GM18520 (cell line): ENCODE measurements at regions not wholly inside any gene's neighbourhood (a gene's known extent, or its start where the extent isn't known, plus 50 kb on each side); places are given as distances from the start of the nearest gene placed in this dataset.

Experiments
- ATAC-seq: cut with Tn5 transposase; IDR thresholded peaks from one replicate; pipeline ENCODE4 v1.9.1; 2021; ENCODE audit not compliant: unreplicated experiment

DNA sequence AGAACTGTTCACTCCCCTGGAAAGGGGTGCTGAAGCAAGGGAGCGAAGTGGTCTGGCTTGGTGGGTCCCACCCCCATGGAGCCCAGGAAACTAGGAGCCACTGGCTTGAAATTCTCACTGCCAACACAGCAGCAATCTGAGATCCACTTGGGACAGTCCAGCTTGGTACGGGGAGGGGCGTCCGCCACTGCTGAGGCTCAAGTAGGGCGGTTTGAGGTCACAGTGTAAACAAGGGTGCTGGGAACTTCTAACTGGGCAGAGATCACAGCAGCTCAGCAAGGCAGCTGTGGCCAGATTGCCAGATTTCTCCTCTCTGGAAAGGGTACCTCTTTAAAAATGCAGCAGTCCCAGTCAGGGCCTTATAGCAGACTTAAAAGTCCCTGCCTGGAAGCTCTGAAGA is 53.9 kb upstream of the GALNTL6 start:
- no peak for ATAC-seq

DNA sequence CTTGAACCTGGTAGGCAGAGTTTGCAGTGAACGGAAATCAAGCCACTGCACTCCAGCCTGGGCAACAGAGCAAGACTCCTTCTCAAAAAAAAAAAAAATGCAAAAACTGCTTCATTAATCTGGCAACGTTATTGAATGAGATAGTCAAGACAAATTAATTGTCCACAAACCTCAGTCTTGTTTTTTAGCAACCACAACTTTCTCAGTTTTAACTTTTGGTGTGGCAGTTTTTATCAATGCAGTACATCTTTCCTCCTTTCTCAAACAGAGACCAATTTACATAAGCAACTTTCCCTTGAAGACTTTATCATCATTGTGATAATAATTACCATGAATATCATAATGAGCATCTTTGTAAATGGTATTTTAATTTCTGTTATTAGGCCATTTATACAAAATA is 61.7 kb upstream of the GALNTL6 start:
- no peak for ATAC-seq

DNA sequence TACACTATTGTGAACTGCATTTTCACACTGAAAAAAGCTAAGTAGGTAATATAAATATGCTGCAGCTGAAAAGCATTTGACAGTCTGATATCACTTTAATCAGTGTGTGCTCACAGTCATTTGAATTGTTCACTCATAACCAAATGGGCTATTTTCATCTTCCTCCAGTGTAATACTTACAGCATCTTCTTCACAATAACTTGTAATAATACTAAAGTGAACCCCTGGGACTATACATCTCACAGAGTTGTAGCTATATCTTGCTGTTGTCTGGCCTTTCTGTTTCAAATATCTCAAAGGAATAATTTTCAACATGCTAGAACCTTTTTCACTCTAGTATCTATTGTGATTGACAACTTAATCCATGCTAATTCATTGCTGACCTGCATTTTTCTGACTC is 66.8 kb upstream of the GALNTL6 start:
- no peak for ATAC-seq

DNA sequence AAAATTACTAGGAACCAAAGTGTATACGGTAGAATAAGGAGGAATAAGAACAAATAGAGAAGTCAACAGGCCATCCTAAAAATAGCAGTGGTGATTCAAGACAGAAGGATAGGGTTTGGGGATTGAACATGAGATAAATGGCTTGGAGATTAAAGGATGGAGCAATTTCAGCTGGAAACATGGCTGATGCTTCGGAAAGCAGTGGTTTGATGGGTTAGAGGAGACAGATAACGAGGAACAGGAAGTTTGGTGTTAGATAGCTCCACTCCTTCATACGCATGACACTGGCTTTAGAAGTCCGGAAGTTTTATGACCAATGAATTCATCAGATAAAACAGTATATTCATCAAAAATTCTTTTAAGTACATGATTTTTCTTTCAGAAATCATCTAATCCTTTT is 70.8 kb upstream of the GALNTL6 start:
- ATAC-seq: no peak

DNA sequence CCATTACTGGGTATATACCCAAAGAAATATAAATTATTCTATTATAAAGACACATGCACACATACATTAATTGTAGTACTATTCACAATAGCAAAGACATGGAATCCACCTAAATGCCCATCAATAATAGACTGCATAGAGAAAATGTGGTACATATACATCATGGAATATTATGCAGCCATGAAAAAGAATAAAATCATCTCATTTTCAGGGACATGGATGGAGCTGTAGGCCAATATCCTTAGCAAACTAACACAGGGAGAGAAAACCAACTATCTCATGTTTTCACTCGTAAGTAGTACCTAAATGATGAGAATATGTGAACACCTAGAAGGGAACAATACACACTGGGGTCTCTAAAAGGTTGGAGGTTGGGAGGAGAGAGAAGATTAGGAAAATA is 86.0 kb upstream of the GALNTL6 start:
- ATAC-seq: no peak

DNA sequence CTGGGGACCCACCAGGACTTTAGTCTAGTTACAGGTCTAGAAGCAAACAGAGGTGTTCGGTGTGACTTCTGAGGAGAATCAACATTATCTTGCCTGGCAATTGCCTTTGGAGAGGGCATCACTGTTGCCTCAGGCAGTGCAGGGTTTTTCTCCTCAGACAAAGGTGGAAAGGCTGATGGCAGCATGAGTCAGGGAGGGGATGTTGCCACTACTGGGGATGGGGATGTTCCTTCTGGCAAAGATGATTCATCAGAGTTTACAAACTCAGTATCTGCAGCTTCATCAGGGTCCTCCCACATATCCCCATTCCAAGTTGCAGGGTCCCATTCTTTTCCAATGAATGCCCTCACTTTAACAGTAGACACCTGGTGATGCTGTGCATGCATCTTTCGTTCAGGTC is 91.3 kb upstream of the GALNTL6 start:
- ATAC-seq: no peak

DNA sequence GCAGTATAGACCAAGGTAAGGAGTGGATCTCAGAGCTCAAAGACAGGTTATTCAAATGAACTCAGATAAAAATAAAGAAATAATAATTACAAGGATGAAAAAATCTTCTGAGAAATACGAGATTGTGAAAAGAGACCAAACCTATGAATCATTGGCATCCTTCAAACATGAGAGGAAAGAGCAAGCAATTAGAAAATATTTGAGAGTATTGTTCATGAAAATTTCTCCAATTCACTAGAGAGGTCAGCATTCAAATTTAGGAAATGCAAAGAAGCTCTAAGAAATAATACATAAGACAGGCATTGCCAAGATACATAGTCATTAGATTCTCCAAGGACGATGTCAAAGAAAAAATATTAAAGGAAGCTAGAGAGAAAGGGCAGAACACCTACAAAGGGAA is 93.5 kb upstream of the GALNTL6 start:
- ATAC-seq: no peak

DNA sequence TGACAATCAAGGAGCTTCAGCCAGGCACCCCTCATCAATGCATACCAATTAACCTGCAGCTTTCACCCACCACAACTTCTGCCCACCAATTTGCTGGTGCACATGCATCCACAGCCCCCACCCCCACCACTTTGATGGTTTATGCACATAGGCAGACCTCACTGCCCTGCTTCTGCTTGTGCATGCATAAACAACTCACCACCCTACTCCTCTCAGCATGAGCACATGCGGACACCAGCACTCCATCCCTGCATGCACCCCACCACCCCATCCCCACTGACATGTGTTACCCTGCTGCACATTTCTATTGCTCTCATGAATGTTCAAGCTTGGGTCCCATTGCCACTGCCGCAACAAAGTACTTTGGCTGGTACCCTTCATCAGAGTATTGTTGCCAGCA is 94.5 kb upstream of the GALNTL6 start:
- no peak for ATAC-seq

DNA sequence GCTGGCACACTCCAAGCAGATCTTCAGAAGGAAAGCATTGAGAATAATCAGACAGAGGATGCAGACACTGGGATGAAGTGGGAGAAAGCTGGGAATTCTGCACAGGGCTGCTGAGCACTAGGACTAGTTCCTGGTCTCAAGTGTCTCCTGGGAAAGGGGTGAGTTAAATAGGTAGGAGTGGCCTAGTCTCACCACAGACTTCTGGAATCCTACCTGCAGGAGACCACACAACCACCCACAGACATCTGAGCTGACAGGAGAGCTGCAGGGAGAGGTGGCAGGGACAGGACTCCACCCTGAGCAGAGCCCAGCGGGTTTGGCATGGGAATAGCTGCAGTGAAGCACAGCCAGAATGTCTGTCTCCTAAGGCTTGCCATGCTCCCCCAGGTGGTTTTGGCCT is 95.1 kb upstream of the GALNTL6 start:
- ATAC-seq: no peak

DNA sequence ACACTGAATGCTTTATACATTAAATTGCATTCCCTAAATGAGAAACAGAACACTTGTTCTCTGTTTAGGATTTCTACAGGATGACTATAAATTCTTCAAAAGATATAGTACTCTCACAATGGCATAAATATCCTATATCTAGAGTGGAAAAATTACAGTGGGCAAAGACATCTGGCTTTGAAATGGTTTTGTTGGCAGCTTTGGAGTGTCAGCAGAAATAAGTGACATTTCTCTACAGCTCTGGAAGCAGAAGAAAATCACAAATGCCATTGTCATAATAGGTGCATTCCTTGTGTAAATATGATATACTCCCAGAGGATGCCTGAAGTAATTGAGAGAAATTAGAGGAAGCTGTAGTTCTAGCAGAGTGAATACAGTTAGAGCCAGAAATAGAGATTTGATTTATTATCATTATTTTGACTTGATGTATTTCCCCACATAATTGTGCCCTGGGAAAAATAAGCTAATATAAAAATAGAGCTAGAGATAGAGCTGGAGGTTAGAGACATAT is 95.9 kb upstream of the GALNTL6 start:
- ATAC-seq: no peak

DNA sequence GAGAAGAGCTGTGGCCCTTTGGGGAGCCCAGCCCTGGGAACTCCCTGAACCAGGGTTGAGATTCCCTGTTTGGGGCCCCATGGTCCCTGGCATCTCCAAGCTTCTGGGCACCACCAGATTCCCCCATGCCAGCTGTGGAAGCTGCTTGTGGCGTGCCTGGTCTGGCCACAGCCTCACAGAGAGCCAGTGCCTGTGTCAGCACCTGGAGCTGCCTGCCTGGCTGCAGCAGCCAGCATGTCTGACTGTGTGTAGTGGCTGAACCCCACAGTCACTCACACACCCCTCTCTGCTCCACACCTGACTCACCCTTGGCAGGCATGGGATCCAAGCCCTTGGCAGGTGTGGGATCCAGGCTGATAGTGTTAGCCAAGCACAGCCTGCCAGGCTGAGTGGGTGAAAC is 97.2 kb upstream of the GALNTL6 start:
- no peak for ATAC-seq

DNA sequence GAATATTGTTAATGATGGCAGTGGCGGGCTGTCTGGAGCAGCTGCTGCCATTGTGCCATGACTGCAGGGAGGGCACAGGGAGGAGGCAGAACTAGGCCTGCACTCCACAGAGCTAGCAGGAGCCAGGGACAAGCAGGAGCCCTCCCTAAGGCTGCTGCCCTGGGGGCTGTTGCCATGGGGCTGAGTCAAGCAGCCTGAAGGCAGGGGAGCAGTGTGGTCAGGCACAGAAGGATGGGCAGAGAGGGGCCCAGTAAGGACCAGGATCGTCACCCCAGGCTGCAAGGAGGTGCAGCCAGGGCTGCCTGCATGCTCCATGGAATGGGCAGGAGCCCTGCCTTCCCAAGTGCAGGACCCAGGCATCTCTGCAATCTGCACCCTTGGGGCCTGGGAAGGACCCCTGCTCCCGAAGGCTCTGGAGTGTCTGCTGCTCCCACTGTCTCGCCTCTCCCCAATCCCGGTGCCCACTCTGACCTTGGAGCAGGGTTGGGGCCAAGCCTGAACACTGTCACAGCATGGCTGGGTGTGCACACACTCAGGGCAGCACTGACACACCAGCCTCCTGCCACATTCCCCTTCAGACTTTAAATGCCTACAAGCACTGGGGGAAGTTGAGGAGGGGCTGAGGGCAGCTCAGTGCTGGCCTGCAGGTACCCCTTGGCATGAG is 98.3 kb upstream of the GALNTL6 start:
- ATAC-seq: no peak

DNA sequence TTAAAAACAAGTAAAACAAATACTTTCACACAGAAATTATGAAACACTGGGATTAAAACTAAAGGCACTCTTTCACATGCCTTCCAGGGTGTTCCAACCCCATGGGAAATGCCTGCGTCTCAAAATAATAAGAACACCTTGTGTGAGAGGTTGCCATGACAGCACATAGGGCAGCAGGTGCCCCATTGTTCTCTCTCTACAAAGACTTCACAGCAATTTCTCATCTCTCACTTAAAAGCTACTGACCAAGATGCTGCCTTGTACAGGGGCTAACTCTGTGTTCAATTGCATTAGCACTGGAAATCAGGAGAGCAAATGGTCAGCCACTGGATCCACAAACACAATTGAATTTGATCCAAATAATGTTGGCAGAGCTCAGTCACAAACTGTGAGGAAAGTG is 102.5 kb upstream of the GALNTL6 start:
- no peak for ATAC-seq

DNA sequence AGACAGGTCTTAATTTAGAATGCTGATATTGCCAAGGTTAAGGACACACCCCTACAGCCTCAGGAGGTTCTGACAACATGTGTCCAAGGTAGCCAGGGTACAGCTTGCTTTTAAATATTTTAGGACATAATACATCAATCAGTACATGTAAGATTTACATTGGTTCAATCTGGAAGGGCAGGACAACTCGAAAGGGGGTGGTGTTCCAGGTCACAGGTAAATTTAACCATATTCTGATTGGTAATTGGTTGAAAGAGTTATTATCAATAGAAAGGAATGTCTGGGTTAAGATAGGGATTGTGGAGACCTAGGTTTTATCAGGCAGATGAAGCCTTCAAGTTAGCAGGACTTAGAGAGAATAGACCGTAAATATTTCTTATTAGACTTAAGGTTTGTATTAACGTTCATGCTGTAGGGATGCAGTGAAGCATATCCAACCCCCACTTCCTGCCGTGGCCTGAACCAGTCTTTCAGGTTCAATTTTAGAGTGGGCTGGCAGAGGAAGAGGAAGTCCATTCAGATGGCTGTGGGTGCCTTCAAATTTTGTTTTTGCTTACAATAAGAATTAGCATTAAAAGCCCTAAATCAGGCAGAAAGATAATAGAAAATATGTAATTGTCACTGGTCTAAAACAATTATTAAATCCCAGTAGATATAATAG is 136.5 kb upstream of the GALNTL6 start:
- ATAC-seq: peak; percentile 86

DNA sequence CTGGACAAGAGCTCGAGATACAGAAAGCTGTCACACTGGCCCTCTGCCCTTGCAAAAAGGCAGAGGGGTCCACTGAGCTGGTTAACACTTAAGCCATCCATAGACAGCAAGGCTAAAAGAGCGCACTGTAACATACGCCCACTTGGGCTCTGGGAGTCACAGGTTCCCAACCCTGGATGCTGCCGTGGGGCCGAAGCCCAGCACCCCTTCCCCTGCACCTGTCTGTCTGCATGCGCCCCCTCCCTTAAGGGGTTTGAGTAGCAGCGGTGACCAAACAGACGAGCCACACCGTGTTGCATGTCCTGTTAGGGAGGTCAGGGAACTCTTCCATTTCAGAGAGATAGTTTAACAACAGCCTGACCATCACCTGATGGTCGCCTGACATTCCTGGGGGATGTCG is 138.4 kb upstream of the GALNTL6 start:
- ATAC-seq: no peak

DNA sequence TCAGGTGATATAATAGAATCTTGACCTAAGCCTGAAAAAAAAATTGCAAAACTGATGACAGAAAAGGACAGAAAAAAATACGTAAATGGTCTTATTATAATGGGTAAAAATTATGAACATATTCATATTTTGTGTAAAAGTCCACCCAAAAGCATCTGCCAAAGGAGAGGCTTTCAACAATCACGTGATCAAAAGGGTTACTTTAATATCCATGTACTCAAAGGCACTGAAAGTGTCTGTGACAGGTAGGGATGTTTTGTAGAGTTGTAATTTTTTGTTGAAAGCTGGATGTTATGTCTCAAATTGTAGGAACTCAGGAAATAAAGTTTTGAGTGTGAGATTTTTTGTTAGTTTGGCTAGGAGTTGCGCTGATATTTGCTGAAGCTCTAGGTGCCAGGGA is 144.8 kb upstream of the GALNTL6 start:
- ATAC-seq: no peak

DNA sequence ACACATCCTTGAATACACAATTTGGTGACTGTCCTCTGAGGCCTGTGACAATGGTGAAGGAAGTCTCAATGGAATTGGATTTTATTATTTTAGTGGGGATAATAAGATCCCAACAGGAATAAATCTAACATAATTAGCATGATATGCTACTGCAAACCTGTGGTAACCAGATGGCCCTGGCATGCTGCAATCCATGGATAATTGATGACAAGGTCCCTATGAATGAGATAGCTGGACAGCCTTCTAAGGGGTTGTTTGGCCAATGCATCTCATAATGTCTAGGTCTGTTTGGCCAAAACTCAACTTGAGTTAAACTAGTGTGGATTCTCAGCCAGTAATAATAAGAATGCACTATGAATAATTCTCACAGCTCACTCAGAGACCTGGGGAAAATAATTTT is 145.3 kb upstream of the GALNTL6 start:
- no peak for ATAC-seq

DNA sequence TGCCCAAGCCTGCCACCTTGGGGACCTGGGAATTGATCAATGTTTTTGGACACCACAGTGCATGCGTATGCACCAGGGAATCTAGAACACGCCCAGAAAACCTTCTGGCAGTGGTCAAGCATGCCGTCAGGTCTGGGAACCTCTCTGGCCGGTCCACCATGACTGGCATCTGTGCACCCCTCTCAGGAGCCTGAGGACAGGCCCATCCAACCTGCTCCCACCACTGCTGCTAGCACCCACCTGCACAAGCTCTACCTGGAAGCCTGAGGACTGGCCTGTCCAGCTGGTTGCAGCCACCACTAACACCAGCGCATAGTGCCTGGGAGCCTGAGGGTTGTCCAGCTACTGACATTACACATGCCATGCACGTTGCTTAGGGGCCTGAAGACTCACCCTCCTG is 162.1 kb upstream of the GALNTL6 start:
- no peak for ATAC-seq

DNA sequence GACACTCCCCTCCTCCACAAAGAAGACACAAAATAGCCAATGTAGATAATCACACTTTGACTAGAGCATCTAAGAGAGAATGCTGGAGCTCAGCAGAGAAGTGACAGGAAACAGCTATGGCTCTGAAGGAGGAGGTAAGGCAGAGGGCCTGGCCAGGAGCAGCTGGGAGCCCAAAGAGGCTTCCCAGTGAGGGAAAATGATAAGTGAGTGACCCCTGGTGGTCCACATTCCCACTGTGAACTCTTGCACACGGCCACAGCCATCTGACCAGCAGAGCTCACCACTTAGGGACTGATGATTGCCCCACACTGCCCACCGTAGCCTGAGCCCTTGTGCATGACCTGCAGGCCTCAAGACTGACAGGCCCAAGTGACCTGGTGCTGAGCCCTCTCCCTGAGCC is 162.7 kb upstream of the GALNTL6 start:
- ATAC-seq: peak; percentile 38

DNA sequence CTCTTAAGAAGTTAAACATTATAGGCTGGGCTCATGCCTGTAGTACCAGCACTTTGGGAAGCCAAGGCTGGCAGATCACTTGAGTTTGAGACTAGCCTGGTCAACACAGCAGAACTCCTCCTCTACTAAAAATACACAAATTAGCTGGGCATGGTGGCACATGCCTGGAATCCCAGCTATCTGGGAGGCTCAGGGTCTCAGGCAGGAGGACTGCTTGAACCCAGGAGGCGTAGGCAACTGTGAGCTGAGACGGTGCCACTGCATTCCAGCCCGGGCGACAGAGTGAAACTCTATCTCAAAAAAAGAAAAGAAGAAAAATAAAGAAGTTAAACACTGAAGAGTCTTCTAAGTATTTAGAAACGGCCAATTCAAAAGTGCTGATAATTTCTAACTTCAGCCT is 164.3 kb upstream of the GALNTL6 start:
- ATAC-seq: no peak

DNA sequence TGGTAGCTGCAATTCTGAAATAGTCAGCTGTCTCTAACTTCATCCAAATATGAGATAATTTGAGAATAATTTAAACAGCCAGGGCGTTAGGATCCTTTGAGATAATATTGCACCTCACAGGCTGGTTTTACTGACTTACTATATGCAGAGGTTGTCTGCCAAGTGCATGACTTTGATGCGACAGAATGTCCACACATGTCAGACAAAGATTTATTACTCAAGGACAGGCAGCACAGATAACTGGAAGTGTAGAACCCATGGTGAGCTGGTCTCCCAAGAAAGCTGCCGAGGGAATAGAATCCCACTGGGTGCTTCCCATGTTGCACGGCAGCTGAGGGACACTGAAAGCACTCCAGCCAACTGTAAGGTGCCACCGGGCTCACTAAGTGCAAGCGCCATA is 166.2 kb upstream of the GALNTL6 start:
- ATAC-seq: no peak

DNA sequence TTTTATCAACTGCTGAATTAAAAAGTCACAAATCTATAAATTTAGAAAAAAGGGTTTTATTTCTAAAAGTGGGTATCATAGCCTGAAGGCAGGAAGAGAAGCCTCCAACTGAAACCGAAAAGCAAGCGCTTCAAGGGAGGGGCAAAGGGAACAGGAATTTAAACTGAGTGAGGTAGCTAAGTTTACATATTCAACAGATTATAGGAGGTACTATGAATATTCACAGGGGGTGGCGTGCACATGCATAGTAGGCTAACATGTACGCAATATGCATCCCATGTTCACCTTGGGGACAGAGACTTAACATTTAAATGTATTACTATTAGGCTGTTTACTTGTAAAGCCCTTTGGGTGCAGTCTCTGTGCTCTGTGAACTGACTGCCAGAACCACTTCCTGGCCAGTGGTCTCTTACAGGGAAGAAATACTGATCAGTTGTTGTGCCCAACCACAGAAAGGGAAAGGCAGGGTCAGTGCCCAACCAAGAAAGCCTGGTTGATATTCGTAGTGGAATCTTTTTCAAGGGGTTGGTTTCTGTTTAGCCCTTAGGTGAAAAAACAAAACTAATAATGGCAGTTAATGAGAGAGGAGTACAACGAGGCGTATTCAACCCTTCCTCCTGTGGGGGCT is 168.7 kb upstream of the GALNTL6 start:
- ATAC-seq: peak; percentile 87
